SHP77 (cell line): ENCODE measurements at regions not wholly inside any gene's neighbourhood (a gene's known extent, or its start where the extent isn't known, plus 50 kb on each side); places are given as distances from the start of the nearest gene placed in this dataset.
A peak's percentile ranks its signal among the peaks of the same experiment; 100 is the strongest.
"Not testable (repeated sequence)": the region's sequence is repeated elsewhere in the genome, so short reads cannot be mapped to it uniquely, and the experiment has no call there.

Experiments
- DNase-seq, 2 experiments: peaks; one replicate each; lab custom pipeline; 2025; lab: John Stamatoyannopoulos, UW

DNA sequence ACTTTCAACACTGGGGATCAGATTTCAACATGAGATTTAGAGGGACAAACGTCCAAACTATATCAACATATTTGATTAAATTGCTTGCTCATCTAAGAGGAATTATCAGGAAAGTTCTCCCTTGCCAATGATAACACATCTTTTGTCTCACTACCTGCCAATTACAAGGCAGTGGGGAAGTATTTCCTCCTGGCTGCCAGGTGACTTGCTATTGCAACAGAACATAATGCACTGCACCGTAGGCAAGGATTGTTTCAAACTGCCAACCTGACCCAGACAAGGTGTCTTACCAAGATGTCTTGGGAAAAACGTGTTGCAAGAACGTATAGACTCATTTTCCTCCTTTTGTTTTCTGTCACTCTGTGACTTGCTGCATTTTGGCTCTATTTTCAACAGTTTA lies 711.6 kb downstream of the METTL15 start:
- DNase-seq, result no peak

DNA sequence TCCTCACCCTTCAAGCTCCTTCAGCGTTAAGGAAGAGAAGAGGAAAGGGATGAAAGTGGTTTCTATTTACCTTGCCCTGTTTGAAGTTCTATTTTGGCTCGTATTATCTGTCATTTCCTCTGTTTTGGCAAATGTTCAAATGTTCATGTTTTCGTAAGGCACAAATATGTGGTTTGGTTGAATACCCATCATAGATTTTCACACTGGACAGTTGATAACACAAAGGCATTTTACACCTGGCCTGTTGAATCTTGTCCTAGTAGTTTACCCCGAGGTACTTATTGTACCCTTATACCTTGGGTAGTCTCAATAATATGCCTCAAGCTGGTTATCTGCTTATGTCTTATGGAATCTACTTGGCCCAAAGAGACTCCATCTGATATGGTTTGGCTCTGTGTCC lies 706.9 kb downstream of the METTL15 start:
- DNase-seq, result no peak

GRCh38 chr11:28808771-28809170 lies 700.6 kb downstream of the METTL15 start:
- DNase-seq, result no peak

- no peak for DNase-seq
These were observed 691.1 kb downstream of the METTL15 start for GRCh38 chr11:28799316-28799715.

- no peak for DNase-seq
These were observed 690.1 kb downstream of the METTL15 start for GRCh38 chr11:28798286-28798685.

- no peak for DNase-seq
These were observed 689.3 kb downstream of the METTL15 start for GRCh38 chr11:28797536-28797935.

- DNase-seq, result no peak
These were observed 686.2 kb downstream of the METTL15 start for GRCh38 chr11:28794405-28794804.

GRCh38 chr11:28793282-28793738 lies 685.1 kb downstream of the METTL15 start:
- DNase-seq, result no peak

DNA sequence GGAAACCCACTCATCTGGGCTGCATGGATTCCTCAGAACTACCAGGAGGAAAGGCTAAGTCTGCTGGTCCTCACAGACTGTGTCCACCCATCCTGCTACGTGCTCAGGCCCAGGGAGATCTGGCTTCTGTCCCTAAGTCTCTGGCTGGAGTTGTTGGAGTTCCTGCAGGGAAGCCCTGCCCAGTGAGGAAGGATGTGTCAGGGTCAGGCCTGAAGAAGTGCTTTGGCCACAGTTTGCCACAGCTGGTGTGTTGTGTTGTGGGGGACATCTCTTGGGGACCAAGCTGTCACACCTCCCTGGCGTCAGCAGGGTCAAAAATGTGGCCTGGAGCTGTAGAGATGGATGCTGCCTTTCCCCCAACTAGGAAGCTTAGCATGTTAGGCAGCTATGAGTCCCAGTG lies 684.7 kb downstream of the METTL15 start:
- DNase-seq, result no peak

- not testable (repeated sequence) for DNase-seq
These were observed 679.7 kb downstream of the METTL15 start for GRCh38 chr11:28787897-28788296.

- DNase-seq, result no peak
These were observed 668.9 kb downstream of the METTL15 start for GRCh38 chr11:28777126-28777525.

DNA sequence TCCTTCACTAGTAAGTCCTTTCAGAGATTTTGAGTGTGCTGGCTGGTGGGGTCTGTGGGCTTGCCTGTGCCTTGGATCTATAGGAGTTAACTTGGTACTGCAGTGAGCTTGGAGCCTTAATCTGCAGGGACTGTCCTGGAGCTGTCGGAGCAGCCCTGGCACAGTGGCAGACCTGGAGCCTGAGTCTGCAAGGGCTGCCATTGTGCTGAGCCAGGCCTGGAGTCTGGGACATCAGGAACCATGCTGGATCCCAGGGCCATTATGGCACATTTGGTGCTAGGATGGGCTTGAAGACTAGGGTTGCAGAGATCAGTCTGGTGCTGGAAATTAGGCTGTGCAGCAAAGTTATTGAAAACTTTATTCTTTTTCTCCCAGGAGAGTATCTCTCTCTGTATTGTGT lies 665.4 kb downstream of the METTL15 start:
- no peak for DNase-seq

DNA sequence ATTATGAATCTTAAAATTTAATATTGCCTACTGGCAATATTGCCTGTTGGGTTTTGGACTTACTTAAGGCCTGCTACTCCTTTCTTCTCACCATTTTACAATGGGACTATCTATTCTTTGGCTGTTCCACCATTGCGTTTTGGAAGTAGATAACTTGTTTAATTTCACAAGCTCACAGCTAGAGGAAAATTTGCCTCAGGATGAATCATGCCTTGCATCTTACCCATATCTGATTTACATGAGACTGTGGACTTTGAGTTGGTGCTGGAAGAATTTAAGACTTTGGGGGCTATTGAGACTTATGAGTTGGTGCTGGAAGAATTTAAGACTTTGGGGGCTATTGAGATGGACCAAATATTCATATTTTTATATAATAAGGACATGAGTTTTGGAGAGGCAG lies 662.6 kb downstream of the METTL15 start:
- DNase-seq, result no peak

GRCh38 chr11:28767574-28767973 lies 659.4 kb downstream of the METTL15 start:
- DNase-seq, result no peak

GRCh38 chr11:28763876-28764275 lies 655.7 kb downstream of the METTL15 start:
- no peak for DNase-seq

GRCh38 chr11:28763151-28763550 lies 655.0 kb downstream of the METTL15 start:
- DNase-seq, result no peak

DNA sequence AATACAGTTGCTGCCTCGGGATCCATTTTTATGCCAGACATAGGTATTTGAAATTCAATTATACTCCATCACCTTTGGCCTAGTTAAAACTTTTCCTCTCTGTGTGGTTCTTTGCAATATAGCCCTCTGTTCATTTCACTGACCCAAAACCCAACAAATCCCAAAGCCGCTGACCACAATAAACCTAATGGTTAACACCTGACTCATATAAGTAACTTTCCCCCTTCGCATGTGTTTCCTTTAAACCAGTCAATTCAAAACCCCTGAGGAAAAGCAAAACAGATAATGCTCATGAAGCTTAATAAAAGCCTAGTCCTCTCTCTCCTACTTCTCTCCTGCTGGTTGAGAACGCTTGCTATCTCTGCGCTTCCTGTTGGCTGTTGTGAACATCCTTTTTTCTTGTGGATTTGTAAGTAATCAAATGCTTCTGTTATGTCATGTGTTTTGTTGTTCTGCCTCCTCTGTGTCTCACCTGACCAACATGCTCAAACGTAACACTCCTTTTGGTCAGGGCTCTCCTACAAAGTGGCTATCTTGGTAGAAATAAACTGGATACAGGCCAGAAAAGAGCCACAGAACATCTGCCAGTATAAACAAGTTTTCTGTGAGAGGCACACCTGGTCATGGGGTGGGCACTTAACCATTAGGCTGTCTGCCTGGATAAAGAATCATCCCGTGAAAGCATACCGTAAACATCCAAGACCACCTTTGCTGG lies 652.6 kb downstream of the METTL15 start:
- peak; percentile 19 to 48 for DNase-seq

DNA sequence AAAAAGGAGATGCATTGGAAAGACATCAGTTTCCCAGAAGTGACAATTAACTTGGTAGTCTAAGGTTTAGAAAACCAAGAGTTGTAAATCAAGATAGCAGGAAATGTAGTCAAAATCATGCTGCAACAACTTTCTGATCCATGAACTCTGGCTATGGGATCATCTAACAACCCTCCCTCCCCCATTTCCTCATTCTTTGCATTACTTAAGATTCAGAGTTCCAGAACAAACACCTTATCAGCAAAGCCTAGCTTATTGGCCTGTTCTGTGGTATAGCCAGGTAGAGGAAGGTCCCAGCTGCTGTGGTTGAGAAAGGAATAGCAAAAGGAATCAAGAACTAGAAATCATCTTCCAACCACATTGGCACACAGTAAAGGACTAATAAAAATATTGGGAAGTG lies 651.1 kb downstream of the METTL15 start:
- no peak for DNase-seq

DNA sequence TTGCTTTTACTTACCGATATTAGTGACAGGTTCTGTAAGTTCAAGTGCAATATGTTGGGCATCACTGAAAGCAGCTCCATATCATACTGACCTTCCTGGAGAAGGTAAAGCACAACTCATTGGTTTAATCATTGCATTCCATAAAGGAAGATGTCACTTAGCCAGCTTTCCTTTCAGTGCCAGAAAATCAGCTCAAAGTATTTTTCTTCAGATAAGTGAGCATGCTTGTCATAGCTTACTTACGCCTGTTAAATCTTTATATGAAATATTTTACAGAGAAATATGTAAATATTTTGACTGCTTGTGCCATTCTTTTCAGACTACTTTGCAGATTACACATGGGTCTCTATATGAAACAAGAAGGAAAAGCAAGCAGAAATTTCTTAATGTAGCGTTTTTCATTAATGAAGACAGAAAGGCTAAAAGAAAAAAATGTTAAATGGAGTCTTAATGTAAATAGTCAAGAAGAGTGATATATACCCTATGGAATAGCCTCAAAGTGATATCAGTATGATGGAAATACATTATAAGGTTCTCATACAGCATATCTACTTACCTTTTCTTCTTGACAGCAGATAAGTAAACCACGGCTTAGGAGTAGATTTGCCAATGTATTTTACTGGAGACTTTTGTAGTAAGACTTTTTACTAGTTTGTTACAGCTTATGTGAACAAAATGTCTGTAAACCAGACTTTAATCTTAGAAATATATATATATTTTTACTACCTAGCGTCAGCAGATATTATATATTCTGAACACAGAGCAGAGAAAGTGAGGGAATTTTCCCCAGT lies 649.7 kb downstream of the METTL15 start:
- DNase-seq, result no peak

DNA sequence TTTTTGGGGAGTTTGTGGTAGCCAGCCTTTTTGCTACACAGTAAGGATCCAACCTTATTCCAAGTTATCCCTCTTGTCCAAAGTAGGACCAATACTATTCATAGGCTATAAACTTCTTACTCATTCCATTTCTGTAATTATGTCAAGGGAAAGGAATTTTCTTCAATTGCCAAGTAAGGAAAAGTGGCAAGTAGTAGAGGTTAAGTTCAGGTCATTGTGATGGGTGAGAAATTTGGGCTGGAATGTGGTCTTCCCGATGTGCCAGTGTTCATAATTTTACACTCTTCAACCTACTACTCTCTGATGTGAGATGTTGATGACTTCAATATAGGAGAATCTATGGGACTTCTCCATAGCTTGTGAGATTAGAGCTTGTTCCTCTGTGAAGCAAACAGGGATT lies 648.8 kb downstream of the METTL15 start:
- DNase-seq, result no peak

GRCh38 chr11:28743061-28743550 lies 634.9 kb downstream of the METTL15 start:
- peak in 1 of 2 experiments; percentile 21 for DNase-seq

GRCh38 chr11:28739489-28740280 lies 631.5 kb downstream of the METTL15 start:
- DNase-seq, result no peak
